Mammary epithelial cell (primary cell): ENCODE measurements at regions not wholly inside any gene's neighbourhood (a gene's known extent, or its start where the extent isn't known, plus 50 kb on each side); places are given as distances from the start of the nearest gene placed in this dataset.

Source experiments
- EZH2 ChIP-seq: IDR thresholded peaks from 2 replicates; pipeline ENCODE4 v1.6.1; 2012; ENCODE audit warnings: low read length, inconsistent platforms, borderline replicate concordance
- TF ChIP-seq, protein P1 (sequence below), 2 donors: IDR thresholded peaks in 1 of 2; conservative IDR thresholded peaks in 1 of 2; 2 replicates each; pipeline ENCODE4 v1.5.1; 2011 to 2012; ENCODE audit warnings: inconsistent platforms in 2 of 2, low read length in 2 of 2, mild to moderate bottlenecking in 2 of 2, control low read depth in 1 of 2, low read depth in 1 of 2; ENCODE audit not compliant: insufficient read depth in 1 of 2; ENCODE audit errors: extremely low read depth in 1 of 2

DNA sequence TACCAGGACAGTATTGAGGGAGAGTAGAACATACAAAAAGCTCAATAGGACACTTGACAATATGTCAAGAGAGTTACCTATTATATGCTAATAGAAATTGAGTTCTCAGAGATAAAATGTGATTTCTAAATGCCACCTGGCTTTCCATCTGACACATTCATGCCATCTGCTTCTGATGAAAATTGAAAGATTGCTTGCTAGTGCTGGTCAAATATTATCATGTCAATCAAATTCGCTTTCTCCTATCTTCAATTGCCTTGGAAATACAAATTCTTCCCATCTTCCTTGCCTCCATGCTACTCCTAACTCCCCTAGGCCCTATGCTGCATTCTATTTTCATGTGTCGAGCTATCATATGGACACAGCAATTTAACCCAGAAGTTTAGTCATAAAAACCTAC lies 1076.9 kb downstream of the ARAP2 start:
- TF ChIP-seq, protein P1, sequence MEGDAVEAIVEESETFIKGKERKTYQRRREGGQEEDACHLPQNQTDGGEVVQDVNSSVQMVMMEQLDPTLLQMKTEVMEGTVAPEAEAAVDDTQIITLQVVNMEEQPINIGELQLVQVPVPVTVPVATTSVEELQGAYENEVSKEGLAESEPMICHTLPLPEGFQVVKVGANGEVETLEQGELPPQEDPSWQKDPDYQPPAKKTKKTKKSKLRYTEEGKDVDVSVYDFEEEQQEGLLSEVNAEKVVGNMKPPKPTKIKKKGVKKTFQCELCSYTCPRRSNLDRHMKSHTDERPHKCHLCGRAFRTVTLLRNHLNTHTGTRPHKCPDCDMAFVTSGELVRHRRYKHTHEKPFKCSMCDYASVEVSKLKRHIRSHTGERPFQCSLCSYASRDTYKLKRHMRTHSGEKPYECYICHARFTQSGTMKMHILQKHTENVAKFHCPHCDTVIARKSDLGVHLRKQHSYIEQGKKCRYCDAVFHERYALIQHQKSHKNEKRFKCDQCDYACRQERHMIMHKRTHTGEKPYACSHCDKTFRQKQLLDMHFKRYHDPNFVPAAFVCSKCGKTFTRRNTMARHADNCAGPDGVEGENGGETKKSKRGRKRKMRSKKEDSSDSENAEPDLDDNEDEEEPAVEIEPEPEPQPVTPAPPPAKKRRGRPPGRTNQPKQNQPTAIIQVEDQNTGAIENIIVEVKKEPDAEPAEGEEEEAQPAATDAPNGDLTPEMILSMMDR (conservative IDR thresholded peaks at IDR 0.05 in 1 of 2, IDR thresholded peaks at IDR 0.05 in 1 of 2; ENCODE audit: extremely low read depth in 1 of 2, insufficient read depth in 1 of 2, low read depth in 1 of 2, low read length in 2 of 2) = no peak
- no peak for TF ChIP-seq EZH2
